ENCODE measurements at regions not wholly inside any gene's neighbourhood (a gene's known extent, or its start where the extent isn't known, plus 50 kb on each side); places are given as distances from the start of the nearest gene placed in this dataset.

DNA sequence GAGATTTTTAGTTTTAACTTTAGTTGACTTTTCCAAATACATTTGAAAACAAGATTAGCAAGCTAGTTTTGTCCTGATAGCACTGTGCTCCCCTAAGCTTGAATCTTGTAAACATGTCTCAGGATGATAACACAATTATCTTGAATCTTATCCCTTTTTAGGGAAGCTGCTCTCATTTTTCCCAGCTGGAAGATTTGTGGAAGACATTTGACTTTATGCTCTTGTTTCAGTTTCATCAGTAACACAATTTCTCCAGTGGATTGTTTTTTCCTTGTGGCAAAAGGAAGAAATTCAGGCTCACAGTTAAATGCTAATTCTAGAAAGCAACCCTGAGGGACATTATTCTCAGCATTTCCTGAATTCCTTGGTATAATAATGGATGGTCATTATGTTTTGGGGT, 88.8 kb downstream of the CDC7 start:
- no peak for TF ChIP-seq ZNF274 (IDR thresholded peaks at IDR 0.05; ENCODE audit: low read depth, low read length)
- no peak for TF ChIP-seq YY1 (IDR thresholded peaks at IDR 0.05; ENCODE audit: insufficient read depth, insufficient read length)

Measured in NT2/D1 (cell line).